GM10266 (cell line): ENCODE measurements at regions not wholly inside any gene's neighbourhood (a gene's known extent, or its start where the extent isn't known, plus 50 kb on each side); places are given as distances from the start of the nearest gene placed in this dataset.
"Not testable (repeated sequence)": the region's sequence is repeated elsewhere in the genome, so short reads cannot be mapped to it uniquely, and the experiment has no call there.

Experiments
- DNase-seq: peaks from one replicate; pipeline ENCODE4 v3.0.0; 2012; ENCODE audit errors: extremely low spot score
- CTCF ChIP-seq: IDR thresholded peaks from 2 replicates; pipeline ENCODE4 v1.5.1; 2012; ENCODE audit warnings: mild to moderate bottlenecking, low read depth; ENCODE audit not compliant: control insufficient read depth, insufficient read depth; ENCODE audit errors: missing control alignments

- DNase-seq: no peak
- TF ChIP-seq CTCF: no peak
Measured at GRCh38 chr9:126171641-126172040, 155.0 kb upstream of the MVB12B start.

DNA sequence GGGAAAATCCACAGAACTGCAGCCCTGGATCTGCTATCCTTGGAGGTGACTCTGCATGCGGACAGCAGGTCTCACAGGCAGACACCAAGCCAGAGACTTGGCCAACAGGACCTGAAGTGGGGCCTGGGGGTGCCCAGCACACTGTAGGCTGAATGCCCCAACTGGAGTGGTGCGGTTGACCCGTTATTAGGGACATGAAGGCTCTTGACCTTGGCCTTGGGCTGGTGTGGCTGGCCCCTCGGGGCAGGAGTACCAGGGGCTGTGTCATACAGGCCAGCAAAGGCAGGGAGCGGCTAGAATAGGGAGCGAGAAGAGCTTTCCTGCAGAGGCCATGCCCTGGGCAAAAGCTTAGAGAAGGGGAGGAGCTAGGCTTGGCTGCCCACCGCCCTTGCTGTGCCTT, 153.2 kb upstream of the MVB12B start:
- DNase-seq: no peak
- TF ChIP-seq CTCF: no peak

DNA sequence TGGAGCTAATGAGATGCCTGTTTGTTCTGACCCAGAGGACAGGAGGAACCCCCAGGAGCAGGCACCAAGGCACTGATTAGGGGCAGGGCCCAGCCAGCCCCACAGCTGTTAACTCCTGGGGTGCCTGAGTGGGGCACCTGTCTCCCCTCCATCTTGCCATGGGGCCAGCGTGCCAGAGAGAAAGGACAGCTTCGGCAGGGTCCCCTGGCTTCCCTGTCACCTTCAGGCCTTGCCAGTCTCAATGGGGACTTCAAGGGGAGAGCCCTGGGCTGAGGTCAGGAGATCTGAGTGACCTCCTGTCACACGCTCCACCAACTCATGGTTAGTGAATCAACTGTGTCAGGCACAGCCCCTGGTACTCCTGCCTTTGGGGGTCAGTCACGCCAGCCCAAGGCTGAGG, 152.7 kb upstream of the MVB12B start:
- no peak for TF ChIP-seq CTCF
- no peak for DNase-seq

DNA sequence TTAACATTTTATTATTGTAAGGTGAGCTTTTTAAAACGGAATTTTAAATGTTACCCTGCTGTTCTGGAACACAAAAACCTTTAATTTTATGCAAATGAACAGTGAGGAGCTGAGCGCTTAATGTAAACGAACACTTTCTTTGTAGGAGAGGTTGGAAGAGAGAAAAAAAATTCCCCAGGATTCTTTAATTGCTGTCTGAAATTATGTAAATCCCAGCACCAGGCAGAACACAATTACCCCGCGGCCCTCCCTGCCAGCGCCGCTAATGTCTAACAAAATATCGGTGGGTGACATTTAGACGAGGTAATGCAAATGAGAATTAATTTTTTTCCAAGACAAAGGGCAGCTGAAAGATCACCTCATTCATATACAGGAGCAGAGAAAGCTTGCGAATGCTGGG, 143.4 kb upstream of the MVB12B start:
- DNase-seq: no peak
- TF ChIP-seq CTCF: no peak

DNA sequence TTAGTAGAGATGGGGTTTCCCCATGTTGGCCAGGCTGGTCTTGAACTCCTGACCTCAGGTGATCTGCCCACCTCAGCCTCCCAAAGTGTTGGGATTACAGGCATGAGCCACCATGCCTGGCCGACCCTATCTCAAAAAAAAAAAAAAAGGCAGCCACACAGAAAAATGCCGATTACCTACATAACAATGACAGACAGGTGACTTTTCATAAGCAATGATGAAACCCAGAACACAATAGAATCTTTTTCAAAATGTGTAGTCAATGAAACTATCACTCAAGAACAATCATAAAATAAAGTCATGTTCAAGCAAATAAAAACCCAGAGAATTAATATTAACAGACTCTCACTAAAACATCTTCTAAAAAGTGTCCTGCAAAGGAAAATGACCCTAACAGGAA, 135.6 kb upstream of the MVB12B start:
- not testable (repeated sequence) for DNase-seq

GRCh38 chr9:126198854-126199253, 127.8 kb upstream of the MVB12B start:
- no peak for DNase-seq
- no peak for TF ChIP-seq CTCF

- DNase-seq: no peak
- TF ChIP-seq CTCF: peak; percentile 5
Measured at GRCh38 chr9:126203313-126203712, 123.3 kb upstream of the MVB12B start.

DNA sequence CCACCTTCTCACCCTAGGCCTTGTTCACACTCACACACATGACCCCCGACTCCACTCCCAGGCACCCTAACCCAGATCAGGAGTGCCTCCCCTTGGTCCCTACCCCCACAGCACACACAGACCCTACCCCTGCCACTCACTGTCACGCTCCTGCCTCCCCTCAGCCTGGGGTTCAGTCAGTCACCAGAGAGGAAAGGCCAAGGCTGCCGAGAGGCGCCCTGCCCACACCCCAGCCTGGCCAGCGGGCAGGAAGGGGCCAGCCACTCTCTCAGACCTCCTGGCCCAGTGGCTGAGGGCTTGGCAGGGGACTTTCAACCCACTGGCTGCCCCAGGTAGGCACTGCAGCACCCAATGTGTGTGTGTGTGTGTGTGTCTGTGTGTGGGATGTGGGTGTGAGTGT, 122.4 kb upstream of the MVB12B start:
- no peak for DNase-seq
- TF ChIP-seq CTCF: no peak
